K562 (cell line): ENCODE measurements at regions not wholly inside any gene's neighbourhood (a gene's known extent, or its start where the extent isn't known, plus 50 kb on each side); places are given as distances from the start of the nearest gene placed in this dataset.

Experiments used
- ATAC-seq: fragments of 200-7000 bp; cut with Tn5 transposase; 3 replicates; pipeline ENCODE4 v1.9.1; 2020; ENCODE audit warnings: moderate library complexity
- BruUV-seq: library from RNA; stranded (reverse); fragments of 400-500 nt; replicated peaks from 2 replicates; lab custom pipeline; 2021; lab: Mats Ljungman, UMichigan
- CTCF ChIA-PET: fragments of 300-600 bp; formaldehyde crosslinking; extraction: SDS; loops from one replicate; lab custom pipeline; 2021; ENCODE audit warnings: low intra/inter-chr PET ratio; lab: Yijun Ruan, JAX
- POLR2A ChIA-PET: fragments of 300-600, 350-650 bp; sonication (Branson Sonifier 250); formaldehyde crosslinking; extraction: SDS; loops from one replicate; lab custom pipeline; 2021; ENCODE audit warnings: antibody characterized with exemption, inconsistent platforms; lab: Yijun Ruan, JAX
- DNase-seq, 4 experiments: peaks; one replicate each; pipeline versions ENCODE4 v3.0.0 to v3.0.0-alpha.2; 2011 to 2018; ENCODE audit warnings: low spot score in 3 of 4, mixed read lengths in 3 of 4; ENCODE audit errors: extremely low read depth in 1 of 4
- FAIRE-seq: peaks from 2 replicates; lab custom pipeline; 2011; peaks lifted over from hg19 to GRCh38; lab: Jason Lieb, UNC
- H2AFZ ChIP-seq: 2 replicates; pipeline ENCODE4 v1.6.0; 2011; ENCODE audit warnings: low read depth, low read length, control low read depth, inconsistent platforms
- H3K27ac ChIP-seq: fragments of 200-600 bp; 3 replicates; pipeline ENCODE4 v1.8.0; 2011; ENCODE audit warnings: low read depth, mild to moderate bottlenecking, control low read depth, inconsistent platforms, low read length, moderate library complexity, mixed read lengths; ENCODE audit errors: extremely low read depth
- H3K27me3 ChIP-seq, 2 experiments: fragments of 300-600 bp in 1 of 2; 2 replicates in 1 of 2; 3 replicates in 1 of 2; pipeline versions ENCODE4 v1.6.0 to v1.8.0; 2011; ENCODE audit warnings: inconsistent platforms in 2 of 2, low read length in 2 of 2, mild to moderate bottlenecking in 1 of 2, mixed read lengths in 1 of 2, moderate library complexity in 1 of 2; ENCODE audit not compliant: control insufficient read depth in 2 of 2, insufficient read depth in 2 of 2
- H3K36me3 ChIP-seq: fragments of 300-600 bp; 3 replicates; pipeline ENCODE4 v1.8.0; 2011; ENCODE audit warnings: mild to moderate bottlenecking, low read length, inconsistent platforms; ENCODE audit not compliant: control insufficient read depth, insufficient read depth
- H3K4me1 ChIP-seq, 2 experiments: fragments of 200-600 bp in 1 of 2; replicated peaks in 1 of 2; 2 replicates in 1 of 2; 3 replicates in 1 of 2; pipeline versions ENCODE4 v1.5.1 to v1.8.0; 2011; ENCODE audit warnings: inconsistent platforms in 2 of 2, low read length in 2 of 2, mild to moderate bottlenecking in 1 of 2, mixed read lengths in 1 of 2, moderate library complexity in 1 of 2; ENCODE audit not compliant: control insufficient read depth in 2 of 2, insufficient read depth in 2 of 2
- H3K4me2 ChIP-seq: 2 replicates; pipeline ENCODE4 v1.6.1; 2011; ENCODE audit warnings: low read length, control low read depth, inconsistent platforms, mixed read lengths; ENCODE audit not compliant: insufficient read depth
- H3K4me3 ChIP-seq: fragments of 200-600 bp; sonication (generic), shearing (Covaris generic); 2 replicates; pipeline ENCODE4 v1.5.1; 2016; ENCODE audit warnings: control low read depth, inconsistent platforms
- H3K79me2 ChIP-seq: fragments of 200-600 bp; 3 replicates; pipeline ENCODE4 v1.8.0; 2011; ENCODE audit warnings: low read length, inconsistent platforms; ENCODE audit not compliant: control insufficient read depth, insufficient read depth
- H3K9ac ChIP-seq, 2 experiments: 2 replicates each; pipeline versions ENCODE4 v1.6.0 to v1.6.1; 2011; ENCODE audit warnings: low read depth in 2 of 2, low read length in 2 of 2, control low read depth in 1 of 2, inconsistent platforms in 1 of 2, mild to moderate bottlenecking in 1 of 2, mixed read lengths in 1 of 2; ENCODE audit not compliant: insufficient read depth in 1 of 2
- H3K9me1 ChIP-seq: one replicate; pipeline ENCODE4 v1.6.0; 2011; ENCODE audit warnings: inconsistent platforms, mild to moderate bottlenecking, low read length, moderate library complexity; ENCODE audit not compliant: control insufficient read depth, insufficient read depth
- H3K9me3 ChIP-seq: replicated peaks from 2 replicates; pipeline ENCODE4 v1.5.1; 2011; ENCODE audit warnings: low read depth, low read length, inconsistent platforms; ENCODE audit not compliant: control insufficient read depth, insufficient read depth
- H4K20me1 ChIP-seq: replicated peaks from 2 replicates; pipeline ENCODE4 v1.6.1; 2011; ENCODE audit warnings: low read length, inconsistent platforms, mixed read lengths; ENCODE audit not compliant: control insufficient read depth, insufficient read depth
- C11orf30 ChIP-seq: fragments of 450-650 bp; IDR thresholded peaks from 2 replicates; pipeline ENCODE4 v1.6.1; 2016; ENCODE audit warnings: low read depth, mild to moderate bottlenecking
- CREB1 ChIP-seq, 2 experiments: sonication (generic) in 1 of 2; formaldehyde crosslinking in 1 of 2; IDR thresholded peaks; 2 replicates each; pipeline versions ENCODE4 v1.6.1 to v1.8.0; 2012 to 2022; ENCODE audit warnings: inconsistent platforms in 1 of 2, mild to moderate bottlenecking in 1 of 2, missing genetic modification reagents in 1 of 2, moderate library complexity in 1 of 2
- KLF13 ChIP-seq: fragments of 450-650 bp; IDR thresholded peaks from 2 replicates; pipeline ENCODE4 v1.6.1; 2016; ENCODE audit warnings: missing genetic modification characterization, low read depth, mild to moderate bottlenecking, missing compliant biosample characterization, moderate library complexity, borderline replicate concordance
- ZBTB7A ChIP-seq: IDR thresholded peaks from 2 replicates; pipeline ENCODE4 v1.6.1; 2011; ENCODE audit warnings: low read depth, mild to moderate bottlenecking, low read length, moderate library complexity, borderline replicate concordance; ENCODE audit not compliant: control insufficient read depth
- ZC3H11A ChIP-seq: IDR thresholded peaks from 2 replicates; pipeline ENCODE4 v1.6.1; 2012; ENCODE audit warnings: low read depth, low read length, improper control_type of control experiment
- WGBS: fragments of 100-300 bp; shearing (Covaris generic); methylation state at CpG from one replicate; pipeline ENCODE4 v1.1.6; 2016; ENCODE audit warnings: low coverage, mixed read lengths; ENCODE audit not compliant: insufficient coverage; ENCODE audit errors: missing lambda C conversion rate; 5-methylcytosine and 5-hydroxymethylcytosine counted together
- in situ Hi-C: fragments of 300-500 bp; cut with MboI; formaldehyde crosslinking; loops from 4 replicates; pipeline ENCODE4 v1.15.0; 2018; ENCODE audit warnings: inconsistent platforms, mixed read lengths
- intact Hi-C: fragments of 100-400 bp; cut with micrococcal nuclease; formaldehyde crosslinking; loops from 2 replicates; pipeline ENCODE4 v1.14.2; 2022
- TF ChIP-seq, protein P1 (sequence below): sonication (generic); formaldehyde crosslinking; IDR thresholded peaks from 2 replicates; pipeline ENCODE4 v1.9.0; 2022; ENCODE audit warnings: mild to moderate bottlenecking, missing genetic modification reagents
- TF ChIP-seq, protein P2 (sequence below): fragments of 450-650 bp; conservative IDR thresholded peaks from 2 replicates; pipeline ENCODE4 v1.6.1; 2016; ENCODE audit warnings: missing genetic modification characterization, low read depth, mild to moderate bottlenecking, missing compliant biosample characterization, moderate library complexity
- TF ChIP-seq, protein P3 (sequence below), 2 experiments: fragments of 250-450 bp in 1 of 2; fragments of 450-650 bp in 1 of 2; sonication (Bioruptor Pico) in 1 of 2; IDR thresholded peaks; 2 replicates each; pipeline versions ENCODE4 v1.6.1 to v1.8.0; 2016 to 2021; ENCODE audit warnings: mild to moderate bottlenecking in 2 of 2, moderate library complexity in 2 of 2, missing compliant biosample characterization in 1 of 2, missing genetic modification characterization in 1 of 2

DNA sequence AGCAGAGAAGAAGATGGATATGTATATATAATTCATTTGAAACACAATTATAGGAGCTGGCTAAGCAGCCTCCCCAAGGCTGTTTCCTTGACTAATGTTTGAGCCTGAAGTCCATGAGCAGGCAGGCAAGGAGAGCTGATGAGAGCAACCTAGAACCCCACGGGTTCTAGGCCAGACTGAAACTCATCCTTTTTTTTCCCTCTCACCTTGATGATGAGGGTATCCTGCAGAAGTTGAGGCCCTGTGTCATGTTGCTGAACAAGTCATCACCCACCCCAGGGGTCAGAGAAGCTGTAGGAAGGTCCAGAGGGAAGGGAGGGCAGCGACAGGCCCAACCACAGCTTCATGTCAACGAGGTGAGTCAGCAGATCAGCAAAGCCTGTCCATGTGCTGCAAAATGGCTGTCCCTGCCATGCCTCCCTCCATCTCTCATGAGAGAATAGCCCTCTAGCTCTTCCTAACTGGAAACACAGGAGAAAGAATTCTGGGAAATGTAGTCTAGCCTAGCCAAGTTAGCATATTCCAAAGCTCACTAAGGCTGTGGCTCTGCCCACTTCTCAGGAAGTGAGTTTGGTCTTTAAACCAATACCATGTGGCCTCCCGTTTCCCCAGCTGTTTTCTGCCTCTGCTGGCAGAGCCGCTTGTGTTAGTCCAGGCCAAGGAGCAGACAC is 91.3 kb upstream of the DTNBP1 start:
- Histone ChIP-seq H3K79me2 (no peaks in the 10 kb centered on the region), H3K4me3 (no peak overlapping the region), H3K9me3 (no peaks in the 10 kb centered on the region), H3K36me3 (no peaks in the 10 kb centered on the region), H3K27ac (no peak overlapping the region), H3K4me1 (no peaks in the 10 kb centered on the region; a peak in 2 of 5 replicates), H3K27me3 (no peaks in the 10 kb centered on the region), H3K9ac (no peak overlapping the region), H2AFZ (peak overlapping the region; percentile 91), H3K4me2 (no peak overlapping the region), H4K20me1 (no peaks in the 10 kb centered on the region), H3K9me1 (no peaks in the 10 kb centered on the region)
- WGBS = 53% methylated on average over 4 of the region's 5 CpGs
- ChIA-PET CTCF (no interaction called here), POLR2A (interaction anchor here (0.9 to 1.6 kb wide), 4 partner anchors 15 to 377 kb away, joined by 3 to 10 read pairs (median 3); partner anchors contain the start of gene MYLIP)
- in situ Hi-C loops = no loop called here
- DNase-seq (peak; percentile 20 to 45 (median 34)), FAIRE-seq (no peak), ATAC-seq (peak; percentile 77)
- no TSS peak for BruUV-seq
- intact Hi-C loops = no loop called here
- TF ChIP-seq, protein P1, sequence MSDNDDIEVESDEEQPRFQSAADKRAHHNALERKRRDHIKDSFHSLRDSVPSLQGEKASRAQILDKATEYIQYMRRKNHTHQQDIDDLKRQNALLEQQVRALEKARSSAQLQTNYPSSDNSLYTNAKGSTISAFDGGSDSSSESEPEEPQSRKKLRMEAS (CRISPR knock-in tag) = peak; percentile 70; the same call in 1 of the 2 replicates
- TF ChIP-seq, protein P2, sequence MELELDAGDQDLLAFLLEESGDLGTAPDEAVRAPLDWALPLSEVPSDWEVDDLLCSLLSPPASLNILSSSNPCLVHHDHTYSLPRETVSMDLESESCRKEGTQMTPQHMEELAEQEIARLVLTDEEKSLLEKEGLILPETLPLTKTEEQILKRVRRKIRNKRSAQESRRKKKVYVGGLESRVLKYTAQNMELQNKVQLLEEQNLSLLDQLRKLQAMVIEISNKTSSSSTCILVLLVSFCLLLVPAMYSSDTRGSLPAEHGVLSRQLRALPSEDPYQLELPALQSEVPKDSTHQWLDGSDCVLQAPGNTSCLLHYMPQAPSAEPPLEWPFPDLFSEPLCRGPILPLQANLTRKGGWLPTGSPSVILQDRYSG (tag) = peak; percentile 59; the same call in 1 of the 2 replicates
- TF ChIP-seq CREB1 (IDR thresholded peaks at IDR 0.05) (no peak), CREB1 (CRISPR knock-in tag; IDR thresholded peaks at IDR 0.05) (no peak), KLF13 (tag) (peak; percentile 16; the same call in 1 of the 2 replicates), ZBTB7A (no peak), ZC3H11A (no peak), C11orf30 (peak; percentile 82)
- TF ChIP-seq, protein P3, sequence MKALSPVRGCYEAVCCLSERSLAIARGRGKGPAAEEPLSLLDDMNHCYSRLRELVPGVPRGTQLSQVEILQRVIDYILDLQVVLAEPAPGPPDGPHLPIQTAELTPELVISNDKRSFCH (CRISPR knock-in tag; IDR thresholded peaks at IDR 0.05) = no peak
- TF ChIP-seq, protein P3 (tag; IDR thresholded peaks at IDR 0.05) = peak; percentile 55; the same call in 1 of the 2 replicates
